ENCODE measurements at regions not wholly inside any gene's neighbourhood (a gene's known extent, or its start where the extent isn't known, plus 50 kb on each side); places are given as distances from the start of the nearest gene placed in this dataset.

DNA sequence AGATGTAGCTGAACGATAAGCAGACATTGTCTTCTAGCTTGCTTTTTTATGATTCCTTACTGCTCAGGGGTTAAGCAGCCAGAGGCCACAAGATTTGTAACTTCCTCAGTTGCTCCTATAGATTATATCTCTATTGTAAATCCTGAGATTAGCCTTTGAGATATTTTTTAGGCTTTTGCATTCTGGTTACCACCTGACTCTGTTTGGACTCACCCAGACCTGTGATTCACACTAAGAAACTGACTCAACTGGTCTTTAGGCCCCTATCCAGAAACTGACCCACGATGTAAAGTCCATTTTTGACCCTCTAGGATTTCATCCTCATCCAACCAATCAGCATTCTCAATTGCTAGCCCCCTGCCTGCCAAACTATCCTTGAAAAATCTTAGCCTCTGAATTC, 194.4 kb downstream of the RASSF9 start:
- Histone ChIP-seq H3K36me3 (ENCODE audit: insufficient read depth, low read length) (no peaks in the 10 kb centered on the region), H4K20me1 (ENCODE audit: insufficient read depth, low read length) (no peaks in the 10 kb centered on the region), H3K4me3 (ENCODE audit: insufficient read depth, low read depth, low read length) (no peak overlapping the region), H3K27ac (ENCODE audit: low read depth, low read length) (no peak overlapping the region), H3K9ac (ENCODE audit: low read length) (no peak overlapping the region), H3K79me2 (ENCODE audit: insufficient read depth, low read length) (no peaks in the 10 kb centered on the region), H3K4me2 (ENCODE audit: low read length) (no peak overlapping the region), H3K4me1 (ENCODE audit: insufficient read depth, low read length) (peaks cover 3% of the 10 kb centered on the region), H3K27me3 (ENCODE audit: insufficient read depth, low read length) (no peaks in the 10 kb centered on the region), H2AFZ (ENCODE audit: low read depth, low read length) (no peak overlapping the region), H3K9me3 (ENCODE audit: insufficient read depth, low read depth, low read length) (no peaks in the 10 kb centered on the region)
- H3K9me3 Mint-ChIP-seq (ENCODE audit: unreplicated experiment) = no peaks in the 10 kb centered on the region
- H3K4me1 Mint-ChIP-seq (ENCODE audit: low read depth, unreplicated experiment) = no peaks in the 10 kb centered on the region
- TF ChIP-seq CTCF (IDR thresholded peaks at IDR 0.05; ENCODE audit: insufficient read depth, low read depth, low read length) (no peak), EZH2 (IDR thresholded peaks at IDR 0.05; ENCODE audit: insufficient read depth, low read length) (no peak)
- no peaks in the 10 kb centered on the region for H3K36me3 Mint-ChIP-seq (ENCODE audit: low read depth, unreplicated experiment)
- no peak overlapping the region for H3K4me3 Mint-ChIP-seq (ENCODE audit: unreplicated experiment)
- no peak for FAIRE-seq
- no peak for DNase-seq (ENCODE audit: low read depth)
- no peak overlapping the region for H3K27ac Mint-ChIP-seq (ENCODE audit: unreplicated experiment)
- H3K27me3 Mint-ChIP-seq (ENCODE audit: low read depth, unreplicated experiment) = no peaks in the 10 kb centered on the region

- H3K4me3 ChIP-seq (ENCODE audit: insufficient read depth, low read depth, low read length) = no peak overlapping the region
- H3K27ac ChIP-seq (ENCODE audit: low read depth, low read length) = no peak overlapping the region
- no peaks in the 10 kb centered on the region for H3K79me2 ChIP-seq (ENCODE audit: insufficient read depth, low read length)
- no peak for DNase-seq (ENCODE audit: low read depth)
- Mint-ChIP-seq H3K4me1 (ENCODE audit: low read depth, unreplicated experiment) (no peaks in the 10 kb centered on the region), H3K36me3 (ENCODE audit: low read depth, unreplicated experiment) (no peaks in the 10 kb centered on the region), H3K9me3 (ENCODE audit: unreplicated experiment) (no peaks in the 10 kb centered on the region), H3K27ac (ENCODE audit: unreplicated experiment) (no peak overlapping the region), H3K27me3 (ENCODE audit: low read depth, unreplicated experiment) (no peaks in the 10 kb centered on the region), H3K4me3 (ENCODE audit: unreplicated experiment) (no peak overlapping the region)
- no peak overlapping the region for H3K9ac ChIP-seq (ENCODE audit: low read length)
- no peaks in the 10 kb centered on the region for H3K27me3 ChIP-seq (ENCODE audit: insufficient read depth, low read length)
- H3K36me3 ChIP-seq (ENCODE audit: insufficient read depth, low read length) = no peaks in the 10 kb centered on the region
- H2AFZ ChIP-seq (ENCODE audit: low read depth, low read length) = no peak overlapping the region
- H4K20me1 ChIP-seq (ENCODE audit: insufficient read depth, low read length) = no peaks in the 10 kb centered on the region
- no peak for TF ChIP-seq CTCF (IDR thresholded peaks at IDR 0.05; ENCODE audit: insufficient read depth, low read depth, low read length)
- no peak for TF ChIP-seq EZH2 (IDR thresholded peaks at IDR 0.05; ENCODE audit: insufficient read depth, low read length)
- no peaks in the 10 kb centered on the region for H3K9me3 ChIP-seq (ENCODE audit: insufficient read depth, low read depth, low read length)
- H3K4me1 ChIP-seq (ENCODE audit: insufficient read depth, low read length) = peaks cover 3% of the 10 kb centered on the region
- FAIRE-seq = no peak
- H3K4me2 ChIP-seq (ENCODE audit: low read length) = no peak overlapping the region
Measured at GRCh38 chr12:85642288-85642687, 193.9 kb downstream of the RASSF9 start.

- TF ChIP-seq CTCF (IDR thresholded peaks at IDR 0.05; ENCODE audit: insufficient read depth, low read depth, low read length) (no peak), EZH2 (IDR thresholded peaks at IDR 0.05; ENCODE audit: insufficient read depth, low read length) (no peak)
- H3K27me3 Mint-ChIP-seq (ENCODE audit: low read depth, unreplicated experiment) = no peaks in the 10 kb centered on the region
- Histone ChIP-seq H2AFZ (ENCODE audit: low read depth, low read length) (no peak overlapping the region), H3K9ac (ENCODE audit: low read length) (no peak overlapping the region), H3K79me2 (ENCODE audit: insufficient read depth, low read length) (no peaks in the 10 kb centered on the region), H3K4me3 (ENCODE audit: insufficient read depth, low read depth, low read length) (no peak overlapping the region), H3K4me1 (ENCODE audit: insufficient read depth, low read length) (peaks cover 3% of the 10 kb centered on the region), H3K4me2 (ENCODE audit: low read length) (no peak overlapping the region), H3K9me3 (ENCODE audit: insufficient read depth, low read depth, low read length) (no peaks in the 10 kb centered on the region), H3K27ac (ENCODE audit: low read depth, low read length) (no peak overlapping the region), H4K20me1 (ENCODE audit: insufficient read depth, low read length) (no peaks in the 10 kb centered on the region), H3K27me3 (ENCODE audit: insufficient read depth, low read length) (no peaks in the 10 kb centered on the region), H3K36me3 (ENCODE audit: insufficient read depth, low read length) (no peaks in the 10 kb centered on the region)
- no peaks in the 10 kb centered on the region for H3K4me1 Mint-ChIP-seq (ENCODE audit: low read depth, unreplicated experiment)
- H3K36me3 Mint-ChIP-seq (ENCODE audit: low read depth, unreplicated experiment) = no peaks in the 10 kb centered on the region
- FAIRE-seq = no peak
- no peak overlapping the region for H3K27ac Mint-ChIP-seq (ENCODE audit: unreplicated experiment)
- no peak overlapping the region for H3K4me3 Mint-ChIP-seq (ENCODE audit: unreplicated experiment)
- H3K9me3 Mint-ChIP-seq (ENCODE audit: unreplicated experiment) = no peaks in the 10 kb centered on the region
- no peak for DNase-seq (ENCODE audit: low read depth)
Measured at GRCh38 chr12:85642808-85643207, 193.4 kb downstream of the RASSF9 start.

Measured in astrocyte (in vitro differentiated cells and primary cell).